ENCODE measurements at regions not wholly inside any gene's neighbourhood (a gene's known extent, or its start where the extent isn't known, plus 50 kb on each side); places are given as distances from the start of the nearest gene placed in this dataset.

DNA sequence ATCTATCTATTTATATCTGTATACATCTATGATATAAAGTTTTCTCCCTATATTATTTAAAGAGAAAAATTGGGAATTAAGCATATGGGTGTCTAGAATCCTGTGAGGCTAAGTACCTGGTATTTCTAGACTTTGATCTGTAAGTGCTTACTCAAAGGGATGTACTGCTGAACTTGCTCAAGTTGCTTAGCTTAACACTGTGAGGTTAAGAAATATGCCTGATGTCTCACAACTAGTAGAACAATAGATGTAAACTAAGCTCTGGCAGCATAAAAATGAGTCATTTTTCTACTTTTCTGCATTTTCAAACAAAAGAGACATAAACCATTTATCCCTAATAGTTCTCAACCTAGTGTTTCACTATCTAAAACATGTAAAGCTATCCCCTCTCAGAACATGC lies 744.4 kb upstream of the ANO3 start:
- TF ChIP-seq EZH2phosphoT487 (IDR thresholded peaks at IDR 0.05; ENCODE audit: insufficient read depth, low read depth) (no peak), EZH2 (IDR thresholded peaks at IDR 0.05; ENCODE audit: insufficient read depth, poor library complexity, severe bottlenecking) (no peak)

Data from GM23248 (cell line).